ENCODE measurements at regions not wholly inside any gene's neighbourhood (a gene's known extent, or its start where the extent isn't known, plus 50 kb on each side); places are given as distances from the start of the nearest gene placed in this dataset.
"Not testable (repeated sequence)": the region's sequence is repeated elsewhere in the genome, so short reads cannot be mapped to it uniquely, and the experiment has no call there.

DNA sequence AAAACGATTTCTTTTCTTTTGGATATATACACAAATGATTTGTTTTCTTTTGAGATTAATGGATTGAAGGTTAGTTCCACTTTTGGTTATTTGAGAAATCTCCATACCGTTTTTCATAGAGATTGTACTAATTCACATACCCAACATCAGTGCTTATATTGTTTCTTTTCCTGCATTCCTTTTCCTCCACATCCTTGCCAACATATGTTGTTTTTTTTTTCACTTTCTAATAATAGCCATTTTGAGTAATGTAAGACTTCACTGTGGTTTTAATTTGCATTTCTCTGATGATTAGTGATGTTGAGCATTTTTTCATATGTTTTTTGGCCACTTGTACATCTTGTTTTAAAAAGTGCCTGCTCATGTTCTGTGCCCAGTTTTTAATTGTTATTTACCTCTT is 846.4 kb upstream of the EYS start:
- ChIA-PET POLR2A (no interaction called here), CTCF (no interaction called here)
- H3K27ac Mint-ChIP-seq: no peak overlapping the region
- no peaks in the 10 kb centered on the region for H3K27me3 Mint-ChIP-seq
- H3K4me1 Mint-ChIP-seq: no peaks in the 10 kb centered on the region
- H3K4me3 Mint-ChIP-seq: no peak overlapping the region
- peaks cover 7% of the 10 kb centered on the region for H3K9me3 Mint-ChIP-seq
- DNase-seq: no peak
- no peaks in the 10 kb centered on the region for H3K36me3 Mint-ChIP-seq (ENCODE audit: low read depth)

DNA sequence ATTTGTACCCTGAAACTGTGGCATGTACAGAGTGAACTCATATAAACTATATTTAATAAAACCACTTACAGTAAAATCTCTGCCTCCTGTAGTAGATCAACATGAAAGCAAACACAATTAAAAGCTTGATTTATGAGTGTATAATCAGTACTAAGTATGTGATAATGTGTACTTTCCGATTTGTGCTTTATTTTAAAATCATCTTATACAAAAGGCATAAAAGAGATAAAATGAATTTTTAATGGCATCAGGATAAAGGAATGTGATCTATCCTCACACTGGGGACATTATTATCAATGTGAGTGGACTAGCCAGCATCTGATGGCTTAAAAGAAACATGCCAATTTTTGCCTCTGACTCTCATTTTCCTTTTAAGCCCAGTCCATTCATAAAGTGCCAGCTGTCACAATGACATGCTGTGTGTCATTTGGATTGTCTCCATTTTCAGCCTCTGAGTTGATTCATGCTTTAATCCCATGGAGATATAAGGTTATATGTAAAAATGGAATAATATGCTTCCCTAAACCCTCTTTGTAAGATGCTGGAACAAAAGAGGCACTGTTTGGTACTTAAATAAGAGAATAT is 831.6 kb upstream of the EYS start:
- POLR2A ChIA-PET: no interaction called here
- Mint-ChIP-seq H3K27ac (no peak overlapping the region), H3K9me3 (peaks cover 11% of the 10 kb centered on the region)

DNA sequence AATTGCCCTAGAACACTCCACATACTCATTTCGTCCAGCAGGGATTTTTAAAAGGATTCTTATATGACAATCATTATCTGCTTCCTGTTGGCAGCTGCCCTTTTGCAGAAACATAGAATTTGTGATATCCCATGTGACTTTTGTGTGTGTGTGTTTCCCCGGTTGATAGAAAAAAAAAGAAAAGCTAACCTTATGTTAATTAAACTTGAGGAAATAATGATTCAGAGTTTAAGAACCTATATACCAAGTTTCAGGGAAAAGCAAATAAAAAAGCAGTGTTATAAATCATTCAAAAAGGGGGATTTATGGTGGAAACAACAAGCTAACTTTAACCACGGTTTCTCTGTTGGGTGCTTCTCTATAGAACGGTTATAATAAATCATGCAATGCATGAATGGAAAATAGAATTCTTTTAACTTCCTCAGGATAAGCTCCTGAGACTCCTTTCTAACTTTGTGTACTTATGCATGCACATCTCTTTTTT is 826.9 kb upstream of the EYS start:
- H3K4me3 Mint-ChIP-seq: no peak overlapping the region
- POLR2A ChIA-PET: no interaction called here
- H3K4me1 Mint-ChIP-seq: no peaks in the 10 kb centered on the region
- H3K27me3 Mint-ChIP-seq: no peaks in the 10 kb centered on the region
- no peak for DNase-seq
- CTCF ChIA-PET: no interaction called here
- peaks cover 3% of the 10 kb centered on the region for H3K9me3 Mint-ChIP-seq
- no peaks in the 10 kb centered on the region for H3K36me3 Mint-ChIP-seq (ENCODE audit: low read depth)
- H3K27ac Mint-ChIP-seq: no peak overlapping the region

More for the DNA sequence above, 831.6 kb upstream of the EYS start:
- CTCF ChIA-PET: no interaction called here
- Mint-ChIP-seq H3K27me3 (no peaks in the 10 kb centered on the region), H3K4me1 (no peaks in the 10 kb centered on the region), H3K4me3 (no peak overlapping the region), H3K36me3 (ENCODE audit: low read depth) (no peaks in the 10 kb centered on the region)
- no peak for DNase-seq

DNA sequence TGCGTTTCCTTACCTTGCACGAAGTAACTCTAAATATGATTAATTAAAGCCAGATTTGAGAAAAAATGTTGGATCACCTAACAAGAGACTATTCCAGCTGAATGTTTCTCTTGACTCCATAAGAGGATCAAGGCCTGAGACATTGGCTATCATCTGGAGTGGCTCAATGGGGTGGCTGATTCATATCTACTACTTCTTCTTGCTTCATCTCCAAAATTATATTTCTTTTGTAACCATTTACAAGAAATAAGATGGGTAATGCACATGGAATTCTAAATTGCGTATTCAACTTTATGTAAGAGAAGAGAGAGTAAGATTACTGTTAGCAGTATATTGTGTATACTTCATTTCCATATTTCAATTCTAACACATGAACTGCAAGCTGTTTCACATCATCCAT is 819.0 kb upstream of the EYS start:
- ChIA-PET CTCF (no interaction called here), POLR2A (no interaction called here)
- Mint-ChIP-seq H3K36me3 (ENCODE audit: low read depth) (no peaks in the 10 kb centered on the region), H3K4me1 (no peaks in the 10 kb centered on the region), H3K4me3 (no peak overlapping the region), H3K9me3 (peaks cover 2% of the 10 kb centered on the region), H3K27ac (no peak overlapping the region), H3K27me3 (no peaks in the 10 kb centered on the region)
- no peak for DNase-seq

DNA sequence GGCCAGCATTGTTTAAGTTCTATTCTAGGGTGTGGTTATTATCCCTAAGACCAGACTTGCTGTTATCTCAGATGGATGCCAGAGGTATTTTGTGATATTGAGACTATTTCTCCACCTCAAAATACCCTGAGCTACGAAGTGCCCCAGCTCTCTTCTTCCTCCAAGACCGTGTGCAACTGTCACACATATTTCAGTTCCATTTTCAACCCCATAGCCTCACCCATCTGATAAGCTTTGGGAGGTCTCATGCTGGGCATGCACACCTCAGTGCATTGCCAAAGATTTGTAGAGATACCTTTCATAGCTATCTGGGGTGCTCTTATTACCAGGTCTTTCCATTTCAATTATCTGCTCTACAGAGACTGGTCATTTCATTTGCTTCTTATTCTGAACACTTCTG is 815.8 kb upstream of the EYS start:
- no peaks in the 10 kb centered on the region for H3K4me1 Mint-ChIP-seq
- no peak for DNase-seq
- no peaks in the 10 kb centered on the region for H3K36me3 Mint-ChIP-seq (ENCODE audit: low read depth)
- peaks cover 2% of the 10 kb centered on the region for H3K9me3 Mint-ChIP-seq
- CTCF ChIA-PET: no interaction called here
- no peaks in the 10 kb centered on the region for H3K27me3 Mint-ChIP-seq
- H3K27ac Mint-ChIP-seq: no peak overlapping the region
- no peak overlapping the region for H3K4me3 Mint-ChIP-seq
- POLR2A ChIA-PET: no interaction called here

DNA sequence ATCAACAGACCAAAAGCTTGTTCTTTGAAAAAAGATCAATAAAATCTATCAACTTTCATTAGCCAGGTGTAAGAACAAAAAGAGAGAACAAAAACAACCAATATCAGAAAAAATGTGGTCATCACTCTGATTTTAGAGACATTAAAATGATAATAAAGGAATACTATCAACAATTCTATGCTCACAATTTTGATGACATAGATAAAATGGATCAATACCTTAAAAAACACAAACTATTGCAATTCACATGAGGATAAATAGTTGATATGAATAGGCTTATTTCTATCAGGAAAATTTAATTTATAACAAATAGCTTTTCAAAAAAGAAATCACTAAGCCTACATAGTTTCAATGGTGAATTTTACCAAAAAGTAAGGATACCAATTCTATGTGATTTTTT is 809.4 kb upstream of the EYS start:
- H3K27me3 Mint-ChIP-seq: no peaks in the 10 kb centered on the region
- H3K27ac Mint-ChIP-seq: no peak overlapping the region
- ChIA-PET CTCF (interaction anchor here (0.8 kb wide), 1 partner anchor 226 kb away, joined by 3 read pairs; no protein-coding TSS in a partner anchor), POLR2A (no interaction called here)
- H3K36me3 Mint-ChIP-seq (ENCODE audit: low read depth): no peaks in the 10 kb centered on the region
- no peak for DNase-seq
- no peaks in the 10 kb centered on the region for H3K4me1 Mint-ChIP-seq
- peaks cover 4% of the 10 kb centered on the region for H3K9me3 Mint-ChIP-seq
- no peak overlapping the region for H3K4me3 Mint-ChIP-seq

DNA sequence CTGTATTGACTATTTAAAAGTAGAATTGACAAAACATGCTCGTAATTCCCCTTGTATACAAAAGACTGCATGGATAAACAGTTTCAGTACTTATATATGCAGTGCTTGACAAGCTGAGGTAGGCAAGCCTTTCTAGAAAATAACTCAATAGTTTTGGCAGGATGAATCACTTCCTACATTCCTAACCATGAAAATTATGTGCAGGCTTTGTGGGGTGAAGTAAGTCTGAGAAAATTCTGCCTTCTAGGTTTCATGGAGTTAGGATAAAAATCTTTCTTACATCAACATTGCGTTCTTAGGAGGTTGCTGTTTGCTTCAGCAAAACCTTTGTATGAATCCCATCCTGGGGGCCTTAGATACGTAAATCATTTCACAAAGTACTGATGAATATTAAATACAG is 801.4 kb upstream of the EYS start:
- no peaks in the 10 kb centered on the region for H3K36me3 Mint-ChIP-seq (ENCODE audit: low read depth)
- no peaks in the 10 kb centered on the region for H3K4me1 Mint-ChIP-seq
- ChIA-PET POLR2A (no interaction called here), CTCF (no interaction called here)
- no peaks in the 10 kb centered on the region for H3K27me3 Mint-ChIP-seq
- no peak overlapping the region for H3K4me3 Mint-ChIP-seq
- H3K9me3 Mint-ChIP-seq: peaks cover 6% of the 10 kb centered on the region
- H3K27ac Mint-ChIP-seq: no peak overlapping the region
- no peak for DNase-seq

DNA sequence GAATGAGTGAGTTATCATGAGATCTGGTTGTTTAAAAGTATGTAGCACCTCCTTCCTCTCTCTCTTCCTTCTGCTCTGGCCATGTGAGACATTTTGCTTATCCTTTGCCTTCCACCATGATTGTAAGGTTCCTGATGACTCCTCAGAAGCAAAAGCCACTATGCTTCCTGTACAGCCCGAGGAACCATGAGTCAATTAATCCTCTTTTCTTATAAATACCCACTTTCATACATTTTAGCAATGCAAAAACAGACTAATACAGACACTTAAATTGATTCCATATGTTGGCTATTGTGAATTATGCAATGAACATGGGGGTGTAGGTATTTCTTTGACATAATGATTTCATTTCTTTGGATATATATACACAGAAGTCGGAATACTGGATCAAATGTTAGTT is 792.8 kb upstream of the EYS start:
- H3K27ac Mint-ChIP-seq: no peak overlapping the region
- DNase-seq: no peak
- H3K27me3 Mint-ChIP-seq: no peaks in the 10 kb centered on the region
- no peak overlapping the region for H3K4me3 Mint-ChIP-seq
- no peaks in the 10 kb centered on the region for H3K36me3 Mint-ChIP-seq (ENCODE audit: low read depth)
- peaks cover 3% of the 10 kb centered on the region for H3K9me3 Mint-ChIP-seq
- CTCF ChIA-PET: no interaction called here
- POLR2A ChIA-PET: no interaction called here
- no peaks in the 10 kb centered on the region for H3K4me1 Mint-ChIP-seq

DNA sequence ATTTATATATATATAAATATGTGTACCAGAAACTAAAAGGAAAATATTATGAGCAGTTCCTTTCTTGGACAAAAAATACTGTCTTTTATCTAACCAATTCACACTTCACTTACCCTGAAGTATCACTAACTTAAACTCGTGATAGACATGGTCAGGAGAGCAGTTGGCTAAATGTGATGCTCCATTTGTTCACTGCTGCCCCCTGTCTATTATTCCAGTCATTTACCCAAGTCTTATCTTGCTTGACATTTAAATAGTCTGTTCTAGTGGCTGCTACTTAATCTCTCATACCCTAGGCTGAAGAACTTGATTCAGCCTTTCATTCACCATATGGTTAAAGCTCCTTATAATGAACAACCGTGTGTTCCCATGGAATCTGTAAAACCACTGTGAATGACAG is 789.6 kb upstream of the EYS start:
- ChIA-PET CTCF (no interaction called here), POLR2A (no interaction called here)
- Mint-ChIP-seq H3K36me3 (ENCODE audit: low read depth) (no peaks in the 10 kb centered on the region), H3K4me1 (no peaks in the 10 kb centered on the region), H3K9me3 (peaks cover 4% of the 10 kb centered on the region), H3K4me3 (no peak overlapping the region), H3K27me3 (no peaks in the 10 kb centered on the region), H3K27ac (no peak overlapping the region)
- no peak for DNase-seq

DNA sequence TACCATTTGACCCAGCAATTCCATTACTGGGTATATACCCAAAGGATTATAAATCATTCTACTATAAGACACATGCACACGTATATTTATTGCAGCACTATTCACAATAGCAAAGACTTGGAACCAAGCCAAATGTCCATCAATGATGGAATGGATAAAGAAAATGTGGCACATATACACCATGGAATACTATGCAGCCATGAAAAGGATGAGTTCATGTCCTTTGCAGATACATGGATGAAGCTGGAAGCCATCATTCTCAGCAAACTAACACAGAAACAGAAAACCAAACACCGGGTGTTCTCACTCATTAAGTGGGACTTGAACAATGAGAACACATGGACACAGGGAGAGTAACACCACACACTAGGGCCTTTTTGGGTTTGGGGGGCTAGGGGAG is 787.6 kb upstream of the EYS start:
- H3K9me3 Mint-ChIP-seq: peaks cover 14% of the 10 kb centered on the region
- H3K36me3 Mint-ChIP-seq (ENCODE audit: low read depth); H3K27ac Mint-ChIP-seq; H3K4me3 Mint-ChIP-seq; POLR2A ChIA-PET; H3K27me3 Mint-ChIP-seq; DNase-seq; H3K4me1 Mint-ChIP-seq; CTCF ChIA-PET: not testable (repeated sequence)

DNA sequence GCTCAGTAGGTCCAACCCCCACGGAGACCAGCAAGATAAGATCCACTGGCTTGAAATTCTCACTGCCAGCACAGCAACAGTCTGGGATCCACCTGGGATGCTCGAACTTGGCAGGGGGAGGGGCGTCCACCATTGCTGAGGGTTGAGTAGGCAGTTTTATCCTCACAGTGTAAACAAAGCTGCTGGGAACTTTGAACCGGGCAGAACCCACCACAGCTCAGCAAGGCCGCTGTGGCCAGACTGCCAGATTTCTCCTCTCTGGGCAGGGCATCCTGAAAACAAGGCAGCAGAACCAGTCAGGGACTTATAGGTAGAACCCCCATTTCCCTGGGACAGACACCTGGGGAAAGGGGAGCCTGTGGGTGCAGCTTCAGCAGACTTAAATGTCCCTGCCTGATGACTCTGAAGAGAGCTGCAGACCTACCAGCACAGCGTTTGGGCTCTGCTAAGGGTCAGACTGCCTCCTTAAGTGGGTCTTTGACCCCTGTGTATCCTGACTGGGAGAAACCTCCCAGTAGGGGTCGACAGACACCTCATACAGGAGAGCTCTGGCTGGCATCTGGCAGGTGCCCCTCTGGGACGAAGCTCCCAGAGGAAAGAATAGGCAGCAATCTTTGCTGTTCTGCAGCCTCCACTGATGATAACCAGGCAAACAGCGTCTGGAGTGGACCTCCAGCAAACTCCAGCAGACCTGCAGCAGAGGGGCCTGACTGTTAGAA is 782.4 kb upstream of the EYS start:
- POLR2A ChIA-PET: no interaction called here
- no peak overlapping the region for H3K4me3 Mint-ChIP-seq
- H3K27me3 Mint-ChIP-seq: no peaks in the 10 kb centered on the region
- no peaks in the 10 kb centered on the region for H3K36me3 Mint-ChIP-seq (ENCODE audit: low read depth)
- CTCF ChIA-PET: no interaction called here
- H3K9me3 Mint-ChIP-seq: peaks cover 10% of the 10 kb centered on the region
- H3K27ac Mint-ChIP-seq: no peak overlapping the region
- no peak for DNase-seq
- H3K4me1 Mint-ChIP-seq: no peaks in the 10 kb centered on the region

DNA sequence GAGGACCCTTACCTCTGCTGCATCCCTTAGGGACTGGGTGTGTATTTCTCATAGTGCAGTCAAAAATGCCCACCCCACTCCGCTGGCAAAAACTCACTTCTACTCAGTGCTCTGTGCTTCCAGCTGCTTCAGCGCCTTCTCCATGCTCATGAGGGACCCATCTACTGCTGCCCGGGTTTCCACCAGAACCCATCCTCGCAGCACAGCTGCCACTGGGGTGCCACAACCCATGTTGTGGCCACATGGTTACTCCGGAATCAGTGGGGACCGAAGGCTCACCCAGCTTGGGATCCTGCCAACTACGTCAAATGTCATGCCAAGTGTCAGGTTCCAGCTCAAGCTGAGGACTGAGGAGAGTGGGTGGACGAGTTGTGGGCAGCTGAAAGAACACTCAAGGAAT is 774.2 kb upstream of the EYS start:
- Mint-ChIP-seq H3K4me3 (no peak overlapping the region), H3K4me1 (no peaks in the 10 kb centered on the region), H3K27me3 (no peaks in the 10 kb centered on the region), H3K36me3 (ENCODE audit: low read depth) (no peaks in the 10 kb centered on the region), H3K27ac (no peak overlapping the region), H3K9me3 (peaks cover 4% of the 10 kb centered on the region)
- POLR2A ChIA-PET: no interaction called here
- CTCF ChIA-PET: no interaction called here
- DNase-seq: no peak

DNA sequence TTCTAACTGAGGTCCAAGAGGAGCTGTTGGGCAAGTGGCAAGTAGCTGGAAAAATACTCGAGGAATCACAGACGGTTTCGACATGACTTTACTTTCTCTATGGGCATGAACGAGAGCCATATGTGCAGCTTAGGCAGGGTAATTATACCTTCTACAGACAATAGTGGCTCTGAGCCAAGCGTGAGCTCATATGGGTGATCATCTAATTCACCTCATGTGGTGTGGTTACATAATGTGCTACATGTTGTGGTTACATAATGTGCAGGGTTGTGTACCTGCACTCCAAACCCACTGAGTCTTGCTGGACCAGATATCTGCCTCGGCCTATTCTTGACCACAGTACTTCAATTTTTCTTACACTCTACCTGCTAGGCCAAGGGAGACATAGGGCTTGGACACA is 771.7 kb upstream of the EYS start:
- no peaks in the 10 kb centered on the region for H3K36me3 Mint-ChIP-seq (ENCODE audit: low read depth)
- POLR2A ChIA-PET: no interaction called here

DNA sequence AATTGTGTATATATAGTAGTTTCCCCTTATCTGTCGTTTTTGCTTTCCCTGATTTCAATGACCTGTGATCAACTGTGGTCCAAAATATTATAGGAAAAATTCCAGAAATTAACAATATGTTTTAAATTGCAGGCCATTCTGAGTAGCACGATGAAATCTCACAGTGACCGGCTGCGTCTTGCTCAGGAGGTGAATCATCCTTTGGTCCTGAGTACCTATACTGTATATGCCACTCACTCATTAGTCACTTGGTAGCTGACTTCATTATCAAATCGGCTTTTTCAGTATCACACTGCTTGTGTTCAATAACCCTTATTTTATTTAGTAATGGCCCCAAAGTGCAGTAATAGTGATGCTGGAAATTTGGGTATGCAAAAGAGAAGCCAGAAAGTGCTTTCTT is 728.3 kb upstream of the EYS start:
- Mint-ChIP-seq H3K27ac (no peak overlapping the region), H3K9me3 (peaks cover 3% of the 10 kb centered on the region), H3K4me3 (no peak overlapping the region), H3K4me1 (no peaks in the 10 kb centered on the region), H3K36me3 (ENCODE audit: low read depth) (no peaks in the 10 kb centered on the region), H3K27me3 (no peaks in the 10 kb centered on the region)
- ChIA-PET CTCF (no interaction called here), POLR2A (no interaction called here)
- DNase-seq: no peak

More for the DNA sequence above, 771.7 kb upstream of the EYS start:
- no peak overlapping the region for H3K27ac Mint-ChIP-seq
- H3K4me1 Mint-ChIP-seq: no peaks in the 10 kb centered on the region
- no peak for DNase-seq
- CTCF ChIA-PET: no interaction called here
- H3K4me3 Mint-ChIP-seq: no peak overlapping the region
- peaks cover 4% of the 10 kb centered on the region for H3K9me3 Mint-ChIP-seq
- H3K27me3 Mint-ChIP-seq: no peaks in the 10 kb centered on the region
